GM12878 (cell line): ENCODE measurements at regions not wholly inside any gene's neighbourhood (a gene's known extent, or its start where the extent isn't known, plus 50 kb on each side); places are given as distances from the start of the nearest gene placed in this dataset.

ENCODE experiments used
- ATAC-seq: fragments of 200-7000 bp; cut with Tn5 transposase; 3 replicates; pipeline ENCODE4 v1.9.1; 2020; ENCODE audit warnings: mild to moderate bottlenecking, moderate library complexity
- BruUV-seq: library from RNA; stranded (reverse); fragments of 400-500 nt; replicated peaks from 2 replicates; lab custom pipeline; 2021; lab: Mats Ljungman, UMichigan
- CTCF ChIA-PET: fragments of 300-600 bp; sonication (Branson Sonifier 250); formaldehyde crosslinking; extraction: SDS; loops from one replicate; lab custom pipeline; 2021; ENCODE audit warnings: inconsistent platforms; lab: Yijun Ruan, JAX
- POLR2A ChIA-PET: fragments of 350-600 bp; formaldehyde crosslinking; extraction: SDS; loops from one replicate; lab custom pipeline; 2021; ENCODE audit warnings: inconsistent platforms; lab: Charles Lee
- RAD21 ChIA-PET: fragments of 300-600 bp; sonication (Branson Sonifier 250); formaldehyde crosslinking; loops from one replicate; lab custom pipeline; 2023; ENCODE audit warnings: antibody characterized with exemption; ENCODE audit not compliant: unreplicated experiment; lab: Charles Lee
- SMC1A ChIA-PET: fragments of 300-600 bp; sonication (Branson Sonifier 250); formaldehyde crosslinking; loops from one replicate; lab custom pipeline; 2023; ENCODE audit not compliant: unreplicated experiment, uncharacterized antibody; lab: Charles Lee
- DNase-seq: peaks from one replicate; pipeline ENCODE4 v3.0.0-alpha.2; 2011; ENCODE audit warnings: low read depth, low spot score
- FAIRE-seq: peaks from 3 replicates; lab custom pipeline; 2011; peaks lifted over from hg19 to GRCh38; lab: Jason Lieb, UNC
- H2AFZ ChIP-seq: 2 replicates; pipeline ENCODE4 v1.6.0; 2011; ENCODE audit warnings: low read depth, low read length, control low read depth; ENCODE audit not compliant: control insufficient read depth
- H3K27ac ChIP-seq: 2 replicates; pipeline ENCODE4 v1.5.1; 2011; ENCODE audit warnings: control low read depth; ENCODE audit not compliant: control insufficient read depth, insufficient read depth
- H3K27me3 ChIP-seq, 2 experiments: replicated peaks in 1 of 2; 2 replicates each; pipeline versions ENCODE4 v1.6.0 to v1.6.1; 2011; ENCODE audit warnings: low read length in 1 of 2; ENCODE audit not compliant: control insufficient read depth in 2 of 2, insufficient read depth in 2 of 2
- H3K36me3 ChIP-seq, 2 experiments: 2 replicates each; pipeline ENCODE4 v1.5.1; 2011; ENCODE audit warnings: low read length in 1 of 2; ENCODE audit not compliant: control insufficient read depth in 2 of 2, insufficient read depth in 2 of 2
- H3K4me1 ChIP-seq: 2 replicates; pipeline ENCODE4 v1.6.1; 2011; ENCODE audit warnings: mild to moderate bottlenecking, low read length, moderate library complexity, mixed read lengths; ENCODE audit not compliant: control insufficient read depth, insufficient read depth
- H3K4me2 ChIP-seq: 2 replicates; pipeline ENCODE4 v1.6.0; 2011; ENCODE audit warnings: control low read depth; ENCODE audit not compliant: control insufficient read depth, insufficient read depth
- H3K4me3 ChIP-seq: fragments of 200-600 bp; sonication (generic); 2 replicates; pipeline ENCODE4 v1.5.1; 2016
- H3K79me2 ChIP-seq: 2 replicates; pipeline ENCODE4 v1.6.0; 2011; ENCODE audit warnings: low read length; ENCODE audit not compliant: control insufficient read depth, insufficient read depth
- H3K9ac ChIP-seq: 2 replicates; pipeline ENCODE4 v1.8.0; 2011; ENCODE audit warnings: low read length, control low read depth, mixed read lengths; ENCODE audit not compliant: control insufficient read depth, insufficient read depth
- H3K9me3 ChIP-seq: replicated peaks from 3 replicates; pipeline ENCODE4 v1.5.1; 2011; ENCODE audit warnings: mild to moderate bottlenecking, low read length; ENCODE audit not compliant: control insufficient read depth, insufficient read depth
- H4K20me1 ChIP-seq: 2 replicates; pipeline ENCODE4 v1.6.0; 2011; ENCODE audit not compliant: control insufficient read depth, insufficient read depth
- NFYB ChIP-seq: IDR thresholded peaks from 2 replicates; pipeline ENCODE4 v1.6.1; 2011; ENCODE audit warnings: low read depth, mild to moderate bottlenecking, low read length, improper control_type of control experiment, moderate library complexity; ENCODE audit not compliant: insufficient read depth
- POLR2AphosphoS5 ChIP-seq: IDR thresholded peaks from 2 replicates; pipeline ENCODE4 v1.6.1; 2011; ENCODE audit warnings: mild to moderate bottlenecking, low read length, inconsistent platforms
- RB1 ChIP-seq: fragments of 450-650 bp; formaldehyde crosslinking; IDR thresholded peaks from 2 replicates; pipeline ENCODE4 v1.6.1; 2017; ENCODE audit warnings: mild to moderate bottlenecking, borderline replicate concordance
- WGBS: methylation state at CpG from one replicate; pipeline ENCODE4 v1.1.6; 2016; ENCODE audit warnings: low lambda C conversion rate; ENCODE audit not compliant: insufficient replicate concordance, insufficient coverage; ENCODE audit errors: missing lambda C conversion rate; 5-methylcytosine and 5-hydroxymethylcytosine counted together
- in situ Hi-C: fragments of 300-500 bp; cut with MboI; formaldehyde crosslinking; loops from 9 replicates; pipeline ENCODE4 v1.14.3; 2018; ENCODE audit warnings: mixed read lengths
- intact Hi-C: fragments of 100-400 bp; cut with micrococcal nuclease; formaldehyde crosslinking; loops from one replicate; pipeline ENCODE4 v1.14.2; 2022; ENCODE audit not compliant: unreplicated experiment
- TF ChIP-seq, protein P1 (sequence below): fragments of 450-650 bp; IDR thresholded peaks from 2 replicates; pipeline ENCODE4 v1.6.1; 2016; ENCODE audit warnings: mild to moderate bottlenecking
- TF ChIP-seq, protein P2 (sequence below): fragments of 450-650 bp; IDR thresholded peaks from 2 replicates; pipeline ENCODE4 v1.6.1; 2017; ENCODE audit warnings: mild to moderate bottlenecking, moderate library complexity

DNA sequence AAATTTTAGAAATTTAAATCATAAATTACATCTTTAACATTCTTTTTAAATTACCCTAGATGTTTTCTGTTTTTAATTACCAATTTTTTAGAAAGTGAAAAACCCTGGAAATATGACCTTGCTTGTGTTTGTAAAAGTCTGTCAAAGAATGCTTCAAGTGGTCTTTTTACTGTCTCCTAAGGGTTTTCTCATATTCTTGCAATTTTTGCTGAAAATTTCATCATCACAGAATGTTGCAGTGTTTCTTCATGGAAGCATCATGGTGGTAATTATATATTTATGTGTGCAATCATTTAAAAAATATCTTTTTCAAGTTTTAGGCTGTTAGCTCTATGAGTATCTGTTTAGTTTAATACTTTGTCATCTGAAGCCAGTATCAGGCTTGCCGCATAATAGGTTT lies 178.2 kb downstream of the HDGFL1 start:
- H3K4me2 ChIP-seq: no peak overlapping the region
- H3K27ac ChIP-seq: no peak overlapping the region
- H3K36me3 ChIP-seq: no peaks in the 10 kb centered on the region
- no peak overlapping the region for H3K9ac ChIP-seq
- no peak for DNase-seq
- H3K79me2 ChIP-seq: no peaks in the 10 kb centered on the region
- ChIA-PET CTCF (no interaction called here), RAD21 (no interaction called here), POLR2A (no interaction called here), SMC1A (no interaction called here)
- H3K4me3 ChIP-seq: no peak overlapping the region
- no TSS peak for BruUV-seq
- H3K27me3 ChIP-seq: no peaks in the 10 kb centered on the region
- H2AFZ ChIP-seq: no peak overlapping the region
- no peaks in the 10 kb centered on the region for H4K20me1 ChIP-seq
- intact Hi-C loops (no loop called here), in situ Hi-C loops (no loop called here)
- no peaks in the 10 kb centered on the region for H3K9me3 ChIP-seq
- H3K4me1 ChIP-seq: no peaks in the 10 kb centered on the region
- FAIRE-seq: no peak
- TF ChIP-seq, protein P1, sequence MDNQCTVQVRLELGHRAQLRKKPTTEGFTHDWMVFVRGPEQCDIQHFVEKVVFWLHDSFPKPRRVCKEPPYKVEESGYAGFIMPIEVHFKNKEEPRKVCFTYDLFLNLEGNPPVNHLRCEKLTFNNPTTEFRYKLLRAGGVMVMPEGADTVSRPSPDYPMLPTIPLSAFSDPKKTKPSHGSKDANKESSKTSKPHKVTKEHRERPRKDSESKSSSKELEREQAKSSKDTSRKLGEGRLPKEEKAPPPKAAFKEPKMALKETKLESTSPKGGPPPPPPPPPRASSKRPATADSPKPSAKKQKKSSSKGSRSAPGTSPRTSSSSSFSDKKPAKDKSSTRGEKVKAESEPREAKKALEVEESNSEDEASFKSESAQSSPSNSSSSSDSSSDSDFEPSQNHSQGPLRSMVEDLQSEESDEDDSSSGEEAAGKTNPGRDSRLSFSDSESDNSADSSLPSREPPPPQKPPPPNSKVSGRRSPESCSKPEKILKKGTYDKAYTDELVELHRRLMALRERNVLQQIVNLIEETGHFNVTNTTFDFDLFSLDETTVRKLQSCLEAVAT: no peak
- TF ChIP-seq, protein P2, sequence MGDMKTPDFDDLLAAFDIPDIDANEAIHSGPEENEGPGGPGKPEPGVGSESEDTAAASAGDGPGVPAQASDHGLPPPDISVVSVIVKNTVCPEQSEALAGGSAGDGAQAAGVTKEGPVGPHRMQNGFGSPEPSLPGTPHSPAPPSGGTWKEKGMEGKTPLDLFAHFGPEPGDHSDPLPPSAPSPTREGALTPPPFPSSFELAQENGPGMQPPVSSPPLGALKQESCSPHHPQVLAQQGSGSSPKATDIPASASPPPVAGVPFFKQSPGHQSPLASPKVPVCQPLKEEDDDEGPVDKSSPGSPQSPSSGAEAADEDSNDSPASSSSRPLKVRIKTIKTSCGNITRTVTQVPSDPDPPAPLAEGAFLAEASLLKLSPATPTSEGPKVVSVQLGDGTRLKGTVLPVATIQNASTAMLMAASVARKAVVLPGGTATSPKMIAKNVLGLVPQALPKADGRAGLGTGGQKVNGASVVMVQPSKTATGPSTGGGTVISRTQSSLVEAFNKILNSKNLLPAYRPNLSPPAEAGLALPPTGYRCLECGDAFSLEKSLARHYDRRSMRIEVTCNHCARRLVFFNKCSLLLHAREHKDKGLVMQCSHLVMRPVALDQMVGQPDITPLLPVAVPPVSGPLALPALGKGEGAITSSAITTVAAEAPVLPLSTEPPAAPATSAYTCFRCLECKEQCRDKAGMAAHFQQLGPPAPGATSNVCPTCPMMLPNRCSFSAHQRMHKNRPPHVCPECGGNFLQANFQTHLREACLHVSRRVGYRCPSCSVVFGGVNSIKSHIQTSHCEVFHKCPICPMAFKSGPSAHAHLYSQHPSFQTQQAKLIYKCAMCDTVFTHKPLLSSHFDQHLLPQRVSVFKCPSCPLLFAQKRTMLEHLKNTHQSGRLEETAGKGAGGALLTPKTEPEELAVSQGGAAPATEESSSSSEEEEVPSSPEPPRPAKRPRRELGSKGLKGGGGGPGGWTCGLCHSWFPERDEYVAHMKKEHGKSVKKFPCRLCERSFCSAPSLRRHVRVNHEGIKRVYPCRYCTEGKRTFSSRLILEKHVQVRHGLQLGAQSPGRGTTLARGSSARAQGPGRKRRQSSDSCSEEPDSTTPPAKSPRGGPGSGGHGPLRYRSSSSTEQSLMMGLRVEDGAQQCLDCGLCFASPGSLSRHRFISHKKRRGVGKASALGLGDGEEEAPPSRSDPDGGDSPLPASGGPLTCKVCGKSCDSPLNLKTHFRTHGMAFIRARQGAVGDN: no peak
- TF ChIP-seq RB1 (no peak), NFYB (no peak), POLR2AphosphoS5 (no peak)
- no peak for ATAC-seq
- 90% methylated on average over 1 of the region's 1 CpG for WGBS
